IPS-15b (cell line): ENCODE measurements at regions not wholly inside any gene's neighbourhood (a gene's known extent, or its start where the extent isn't known, plus 50 kb on each side); places are given as distances from the start of the nearest gene placed in this dataset.

ENCODE experiments used
- H3K27me3 ChIP-seq: one replicate; pipeline ENCODE4 v1.6.1; 2013; ENCODE audit warnings: low read length; ENCODE audit not compliant: control insufficient read depth, insufficient read depth
- H3K36me3 ChIP-seq: one replicate; pipeline ENCODE4 v1.6.1; 2013; ENCODE audit warnings: low read length; ENCODE audit not compliant: control insufficient read depth, insufficient read depth
- H3K4me1 ChIP-seq: one replicate; pipeline ENCODE4 v1.6.1; 2013; ENCODE audit warnings: mild to moderate bottlenecking, low read length; ENCODE audit not compliant: control insufficient read depth, insufficient read depth
- H3K4me3 ChIP-seq: one replicate; pipeline ENCODE4 v1.5.1; 2013; ENCODE audit warnings: low read depth, low read length
- H3K9ac ChIP-seq: one replicate; pipeline ENCODE4 v1.6.1; 2013; ENCODE audit warnings: low read depth, mild to moderate bottlenecking, low read length
- H3K9me3 ChIP-seq: one replicate; pipeline ENCODE4 v1.6.1; 2013; ENCODE audit warnings: mild to moderate bottlenecking, low read length; ENCODE audit not compliant: control insufficient read depth, insufficient read depth

DNA sequence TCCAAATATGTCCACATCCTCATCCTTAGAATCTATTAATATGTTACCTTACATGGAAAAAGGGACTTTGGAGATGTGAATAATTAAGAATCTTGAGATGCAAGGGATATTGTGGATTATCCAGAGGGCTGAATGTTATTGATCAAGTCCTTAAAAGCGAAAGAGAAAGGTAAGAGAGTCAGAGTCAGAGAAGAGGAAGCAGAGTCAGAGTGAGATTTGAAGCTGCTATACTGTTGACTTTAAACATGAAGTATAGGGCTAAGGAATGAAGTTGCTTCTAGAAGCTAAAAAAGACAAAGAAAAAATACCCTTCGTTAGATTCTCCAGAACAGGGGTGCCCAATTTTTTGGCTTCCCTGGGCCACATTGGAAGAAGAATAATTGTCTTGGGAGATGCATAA, 627.2 kb upstream of the SLITRK6 start:
- no peaks in the 10 kb centered on the region for H3K36me3 ChIP-seq
- H3K27me3 ChIP-seq = no peaks in the 10 kb centered on the region
- H3K4me1 ChIP-seq = no peaks in the 10 kb centered on the region
- no peak overlapping the region for H3K4me3 ChIP-seq
- no peaks in the 10 kb centered on the region for H3K9me3 ChIP-seq
- H3K9ac ChIP-seq = no peak overlapping the region

DNA sequence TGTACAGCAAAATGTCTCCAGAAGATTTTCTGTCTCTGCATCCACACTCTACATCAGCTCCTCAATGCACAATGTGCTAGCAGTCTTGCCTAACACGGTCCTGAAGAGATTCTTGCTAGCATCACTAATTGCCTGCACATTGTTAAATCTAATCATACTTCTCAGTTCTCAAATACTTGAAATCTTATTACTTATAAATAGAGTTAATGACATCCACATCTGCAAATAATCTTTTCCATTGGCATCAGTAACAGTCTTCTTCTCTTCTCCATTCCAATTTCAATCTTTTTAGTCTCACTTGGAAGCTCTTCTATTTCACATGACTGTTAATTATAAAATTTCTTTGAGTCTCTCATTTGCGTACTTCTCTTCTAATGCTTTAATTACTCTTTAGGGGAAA, 630.5 kb upstream of the SLITRK6 start:
- Histone ChIP-seq H3K4me3 (no peak overlapping the region), H3K4me1 (no peaks in the 10 kb centered on the region), H3K36me3 (no peaks in the 10 kb centered on the region), H3K27me3 (no peaks in the 10 kb centered on the region), H3K9ac (no peak overlapping the region), H3K9me3 (peaks cover 4% of the 10 kb centered on the region)

DNA sequence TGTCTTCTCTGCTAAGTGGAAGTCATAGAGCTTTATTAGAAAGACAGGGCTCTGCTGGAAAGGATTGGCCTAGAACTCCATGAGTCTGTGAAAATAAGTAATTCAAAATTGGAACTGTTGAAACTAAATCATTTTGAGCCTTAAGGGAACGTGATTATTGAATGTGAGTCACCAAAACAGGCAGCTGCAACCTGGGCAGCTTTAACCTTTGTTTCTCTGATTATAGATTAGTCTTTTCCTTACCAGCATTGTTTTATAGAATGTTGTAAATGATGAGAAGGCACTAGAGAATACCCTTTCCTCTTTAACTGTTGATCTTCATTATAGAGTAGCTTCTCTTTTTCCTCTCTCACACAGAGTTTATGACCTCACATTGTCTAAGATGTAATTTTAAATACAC, 638.8 kb upstream of the SLITRK6 start:
- Histone ChIP-seq H3K27me3 (no peaks in the 10 kb centered on the region), H3K36me3 (no peaks in the 10 kb centered on the region), H3K4me3 (no peak overlapping the region), H3K4me1 (no peaks in the 10 kb centered on the region), H3K9ac (no peak overlapping the region), H3K9me3 (peaks cover 4% of the 10 kb centered on the region)

DNA sequence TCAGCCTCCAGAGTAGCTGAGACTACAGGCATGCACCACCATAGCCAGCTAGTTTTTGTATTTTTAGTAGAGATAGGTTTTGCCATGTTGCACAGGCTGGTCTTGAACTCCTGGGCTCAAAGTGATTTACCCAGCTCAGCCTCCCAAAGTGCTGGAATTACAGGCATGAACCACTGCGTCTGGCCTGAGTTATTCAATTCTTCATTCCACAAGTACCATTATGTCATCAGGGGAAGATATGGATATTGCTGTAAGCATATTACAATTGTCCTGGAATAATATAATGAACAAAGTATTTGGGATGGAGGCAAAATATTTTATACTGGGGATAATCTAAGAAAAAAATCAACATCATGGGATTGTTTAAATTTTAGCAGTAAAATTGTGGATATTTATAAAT, 646.0 kb upstream of the SLITRK6 start:
- Histone ChIP-seq H3K9ac (no peak overlapping the region), H3K27me3 (no peaks in the 10 kb centered on the region), H3K36me3 (no peaks in the 10 kb centered on the region), H3K4me3 (no peak overlapping the region), H3K9me3 (no peaks in the 10 kb centered on the region), H3K4me1 (peaks cover 8% of the 10 kb centered on the region)

DNA sequence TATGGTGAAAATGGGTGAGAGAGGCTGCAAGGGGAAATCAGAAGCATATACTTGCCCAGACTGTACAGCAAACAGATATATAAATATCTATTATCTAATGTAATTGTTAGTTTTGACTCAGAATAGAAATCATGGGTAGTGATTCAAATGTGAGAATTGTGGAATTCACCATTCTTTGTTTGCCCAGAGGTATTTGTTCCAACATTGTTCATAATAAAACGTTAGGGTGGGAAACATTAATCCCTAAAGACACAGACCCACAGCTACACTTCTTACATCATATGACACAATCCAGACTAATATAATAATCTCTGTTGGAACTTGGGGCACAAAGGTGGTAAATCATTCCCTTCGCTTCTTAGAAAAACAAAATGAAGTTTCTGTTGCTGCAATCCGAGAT, 646.5 kb upstream of the SLITRK6 start:
- Histone ChIP-seq H3K4me1 (peaks cover 8% of the 10 kb centered on the region), H3K9ac (no peak overlapping the region), H3K9me3 (no peaks in the 10 kb centered on the region), H3K27me3 (no peaks in the 10 kb centered on the region), H3K36me3 (no peaks in the 10 kb centered on the region), H3K4me3 (no peak overlapping the region)

DNA sequence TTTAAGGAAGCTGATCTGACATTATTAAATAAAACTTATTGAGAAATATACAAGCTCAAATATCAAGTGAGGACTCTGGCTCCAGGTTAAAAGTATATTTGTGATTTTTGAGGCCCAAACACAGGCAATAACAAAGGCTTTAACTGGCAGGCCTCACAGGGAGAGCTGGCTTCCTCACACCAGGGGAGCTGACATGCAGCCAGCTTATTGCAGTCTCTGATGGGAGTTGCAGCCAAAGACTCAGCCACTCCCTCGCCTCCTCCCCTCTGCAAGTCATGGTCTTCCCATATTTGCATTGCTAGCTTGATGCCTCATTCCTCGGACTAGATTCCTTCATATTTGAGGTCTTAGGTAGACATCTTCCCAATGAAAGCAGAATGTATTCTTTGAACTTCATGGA, 647.1 kb upstream of the SLITRK6 start:
- no peaks in the 10 kb centered on the region for H3K9me3 ChIP-seq
- no peak overlapping the region for H3K9ac ChIP-seq
- H3K4me1 ChIP-seq = peaks cover 8% of the 10 kb centered on the region
- H3K27me3 ChIP-seq = no peaks in the 10 kb centered on the region
- H3K36me3 ChIP-seq = no peaks in the 10 kb centered on the region
- no peak overlapping the region for H3K4me3 ChIP-seq

DNA sequence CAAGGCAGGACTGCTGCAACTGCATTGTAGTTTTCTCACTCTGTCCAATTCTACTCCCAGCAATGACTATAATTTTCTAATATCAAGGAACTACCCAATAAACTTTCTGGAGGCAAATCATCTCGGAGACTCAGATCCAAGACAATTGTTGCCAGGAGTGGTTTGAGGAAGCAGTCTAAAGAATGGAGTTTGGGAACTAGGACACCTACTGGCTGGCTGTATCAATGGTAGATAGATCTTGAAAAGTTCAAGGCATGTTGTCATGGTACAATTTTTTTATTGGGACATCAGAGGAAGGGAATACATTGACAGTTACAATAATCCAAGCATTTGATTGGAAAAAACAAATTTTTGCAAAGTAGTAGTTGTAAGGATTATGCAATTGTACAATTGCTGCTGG, 648.3 kb upstream of the SLITRK6 start:
- Histone ChIP-seq H3K4me1 (peaks cover 8% of the 10 kb centered on the region), H3K9ac (no peak overlapping the region), H3K4me3 (no peak overlapping the region), H3K9me3 (no peaks in the 10 kb centered on the region), H3K27me3 (no peaks in the 10 kb centered on the region), H3K36me3 (no peaks in the 10 kb centered on the region)

DNA sequence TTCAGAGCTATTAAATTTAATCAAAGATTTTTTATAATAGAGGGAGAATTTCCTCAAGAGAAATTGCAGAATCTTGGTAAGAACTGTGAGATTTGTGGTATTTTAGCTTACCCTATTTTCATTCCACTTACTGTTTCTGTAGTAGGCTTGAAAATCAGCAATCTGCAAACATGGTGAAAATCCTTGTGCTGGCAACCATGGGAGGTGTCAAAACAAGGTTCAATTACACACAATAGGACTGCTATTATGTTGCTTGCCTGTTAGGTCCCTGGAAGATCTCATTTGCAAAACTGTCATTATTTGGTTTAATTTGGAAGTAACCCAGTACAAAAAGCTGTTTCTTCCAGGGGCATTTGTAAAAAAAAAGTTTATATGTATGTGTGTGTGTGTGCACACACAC, 662.8 kb upstream of the SLITRK6 start:
- Histone ChIP-seq H3K9me3 (no peaks in the 10 kb centered on the region), H3K27me3 (no peaks in the 10 kb centered on the region), H3K4me1 (peaks cover 2% of the 10 kb centered on the region)

DNA sequence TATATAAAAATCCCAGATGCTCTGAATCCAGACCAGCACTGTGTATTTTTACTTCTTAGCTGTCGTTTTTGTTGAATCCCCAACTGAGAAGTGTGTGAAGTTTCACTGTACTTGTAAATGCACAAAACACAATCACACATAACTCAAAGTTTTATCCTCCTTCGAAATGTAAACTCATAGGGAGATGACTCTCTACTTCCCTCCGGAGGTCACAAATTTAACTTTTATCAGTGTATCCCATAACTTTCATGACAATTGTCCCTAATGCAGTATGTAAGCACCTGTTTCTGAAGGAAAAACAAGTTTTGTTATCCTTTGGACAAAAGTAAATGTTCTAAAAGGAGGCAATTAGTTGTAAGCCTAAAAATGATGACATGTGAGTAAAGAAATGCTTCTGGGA, 665.0 kb upstream of the SLITRK6 start:
- H3K9ac ChIP-seq = no peak overlapping the region
- H3K4me3 ChIP-seq = no peak overlapping the region
- H3K36me3 ChIP-seq = no peaks in the 10 kb centered on the region
- peaks cover 2% of the 10 kb centered on the region for H3K9me3 ChIP-seq
- H3K4me1 ChIP-seq = peaks cover 2% of the 10 kb centered on the region
- H3K27me3 ChIP-seq = no peaks in the 10 kb centered on the region

More for the DNA sequence above, 662.8 kb upstream of the SLITRK6 start:
- Histone ChIP-seq H3K4me3 (no peak overlapping the region), H3K36me3 (no peaks in the 10 kb centered on the region), H3K9ac (no peak overlapping the region)

DNA sequence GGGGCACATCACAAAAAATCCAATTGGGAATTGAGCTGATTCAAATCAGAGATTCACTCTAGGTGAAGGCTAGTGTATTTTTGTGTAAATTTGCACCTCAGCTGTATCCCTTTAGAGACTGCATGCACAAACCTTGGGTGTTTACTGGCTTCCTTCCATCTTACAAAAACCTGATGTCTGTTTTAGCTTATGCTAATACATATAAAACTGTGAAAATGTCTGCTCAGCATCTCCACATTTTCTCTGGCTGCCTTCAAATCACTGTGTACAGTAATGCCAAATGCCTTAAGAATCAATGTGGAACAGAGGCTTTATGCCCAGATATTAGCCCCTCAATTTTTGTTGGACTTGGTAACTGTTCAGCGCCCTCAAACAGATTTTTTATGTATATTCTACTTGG, 675.8 kb upstream of the SLITRK6 start:
- Histone ChIP-seq H3K36me3 (no peaks in the 10 kb centered on the region), H3K4me1 (no peaks in the 10 kb centered on the region), H3K9me3 (no peaks in the 10 kb centered on the region), H3K27me3 (no peaks in the 10 kb centered on the region), H3K4me3 (no peak overlapping the region), H3K9ac (no peak overlapping the region)

DNA sequence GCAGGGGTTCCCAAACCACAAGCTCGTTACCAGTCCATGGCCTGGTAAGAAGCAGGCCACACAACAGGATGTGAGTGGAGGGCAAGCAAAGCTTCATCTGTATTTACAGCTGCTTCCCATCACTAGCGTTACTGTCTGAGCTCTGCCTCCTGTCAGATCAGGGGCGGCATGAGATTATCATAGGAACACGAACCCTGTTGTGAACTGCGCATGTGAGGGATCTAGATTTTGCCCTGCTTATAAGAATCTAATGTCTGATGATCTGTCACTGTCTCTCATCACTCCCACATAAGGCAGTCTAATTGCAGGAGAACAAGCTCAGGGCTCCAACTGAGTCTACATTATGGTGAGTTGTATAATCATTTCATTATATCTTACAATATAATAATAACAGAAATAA, 677.4 kb upstream of the SLITRK6 start:
- no peak overlapping the region for H3K9ac ChIP-seq
- no peaks in the 10 kb centered on the region for H3K27me3 ChIP-seq
- no peaks in the 10 kb centered on the region for H3K36me3 ChIP-seq
- no peaks in the 10 kb centered on the region for H3K4me1 ChIP-seq
- H3K4me3 ChIP-seq = no peak overlapping the region
- no peaks in the 10 kb centered on the region for H3K9me3 ChIP-seq

DNA sequence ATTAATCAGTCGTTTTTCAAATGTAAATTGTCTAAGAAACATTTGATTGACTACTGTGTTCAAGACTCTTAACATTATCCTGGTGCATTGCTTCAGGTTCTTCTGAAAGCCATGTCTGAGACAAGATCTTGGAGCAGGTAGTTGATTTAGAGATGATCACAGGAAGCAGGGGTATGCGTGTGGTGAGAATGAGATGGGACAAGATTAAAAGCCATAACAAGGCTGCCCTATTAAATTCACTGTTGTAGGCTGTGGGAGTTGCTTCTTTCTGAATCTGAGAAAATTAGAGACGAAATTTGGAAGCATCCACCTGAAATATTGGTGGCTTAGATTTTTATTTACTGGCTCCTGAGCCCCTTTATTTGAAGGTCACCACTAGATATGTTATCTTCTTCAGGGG, 687.4 kb upstream of the SLITRK6 start:
- Histone ChIP-seq H3K9me3 (no peaks in the 10 kb centered on the region), H3K4me3 (no peak overlapping the region), H3K27me3 (no peaks in the 10 kb centered on the region), H3K4me1 (no peaks in the 10 kb centered on the region), H3K9ac (no peak overlapping the region), H3K36me3 (no peaks in the 10 kb centered on the region)

DNA sequence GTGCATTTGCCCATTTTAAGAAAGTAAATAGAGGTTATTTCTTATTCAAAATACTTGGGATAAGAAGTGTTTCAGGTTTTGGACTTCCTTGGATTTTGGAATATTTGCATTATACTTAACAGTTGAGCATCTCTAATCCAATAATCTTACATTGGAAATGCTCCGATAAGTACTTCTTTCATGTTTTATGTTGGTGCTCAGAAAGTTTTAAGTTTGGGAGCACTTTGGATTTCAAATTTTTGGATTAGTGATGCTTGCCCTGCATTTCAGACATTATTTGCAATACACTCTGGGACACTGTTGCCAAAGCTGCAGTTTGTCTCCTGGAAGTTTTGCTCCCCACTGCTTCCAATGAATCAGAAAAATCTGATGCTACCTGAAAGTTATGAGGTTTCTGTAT, 691.9 kb upstream of the SLITRK6 start:
- no peaks in the 10 kb centered on the region for H3K27me3 ChIP-seq
- no peak overlapping the region for H3K4me3 ChIP-seq
- no peaks in the 10 kb centered on the region for H3K36me3 ChIP-seq
- no peaks in the 10 kb centered on the region for H3K9me3 ChIP-seq
- H3K4me1 ChIP-seq = no peaks in the 10 kb centered on the region
- no peak overlapping the region for H3K9ac ChIP-seq
